B cell (primary cell): ENCODE measurements at regions not wholly inside any gene's neighbourhood (a gene's known extent, or its start where the extent isn't known, plus 50 kb on each side); places are given as distances from the start of the nearest gene placed in this dataset.

Source experiments
- ATAC-seq: fragments of 200-7000 bp; cut with Tn5 transposase; one replicate; pipeline ENCODE4 v1.10.0; 2021; ENCODE audit warnings: low read depth, mild to moderate bottlenecking, moderate number of reproducible peaks, moderate library complexity
- CTCF ChIA-PET: fragments of 350-600 bp; sonication (Branson Sonifier 250); formaldehyde crosslinking; loops from one replicate; lab custom pipeline; 2021; ENCODE audit warnings: antibody characterized with exemption, inconsistent platforms; lab: Charles Lee
- POLR2A ChIA-PET: fragments of 350-600 bp; sonication (Branson Sonifier 250); formaldehyde crosslinking; loops from one replicate; lab custom pipeline; 2021; ENCODE audit warnings: antibody characterized with exemption; lab: Charles Lee
- DNase-seq: peaks from one replicate; pipeline ENCODE4 v3.0.0; 2013
- H2AFZ ChIP-seq: 2 replicates; pipeline ENCODE4 v1.6.1; 2012; ENCODE audit warnings: mild to moderate bottlenecking, low read depth, low read length; ENCODE audit not compliant: insufficient read depth, poor library complexity, severe bottlenecking
- H3K27ac ChIP-seq, 2 donors: 1 replicate in 1 of 2; 2 replicates in 1 of 2; pipeline ENCODE4 v1.5.1; 2012 to 2013; ENCODE audit warnings: low read length in 2 of 2, mild to moderate bottlenecking in 2 of 2, moderate library complexity in 1 of 2
- H3K27me3 ChIP-seq, 4 experiments: fragments of 200-600 bp in 1 of 4; sonication (generic) in 1 of 4; replicated peaks in 1 of 4; 1 replicate in 2 of 4; 2 replicates in 2 of 4; pipeline versions ENCODE4 v1.6.1 to v1.7.0; 2013 to 2016; ENCODE audit warnings: low read length in 3 of 4, mild to moderate bottlenecking in 2 of 4, mixed read lengths in 1 of 4, moderate library complexity in 1 of 4; ENCODE audit not compliant: insufficient read depth in 4 of 4, control insufficient read depth in 3 of 4; ENCODE audit errors: control extremely low read depth in 1 of 4
- H3K36me3 ChIP-seq, 2 experiments: replicated peaks in 1 of 2; 1 replicate in 1 of 2; 2 replicates in 1 of 2; pipeline versions ENCODE4 v1.6.1 to v1.7.1; 2013; ENCODE audit warnings: low read length in 1 of 2; ENCODE audit not compliant: insufficient read depth in 2 of 2, control insufficient read depth in 1 of 2; ENCODE audit errors: control extremely low read depth in 1 of 2, extremely low read depth in 1 of 2
- H3K4me1 ChIP-seq, 2 donors: fragments of 200-600 bp in 1 of 2; sonication (generic) in 1 of 2; 1 replicate in 1 of 2; 2 replicates in 1 of 2; pipeline versions ENCODE4 v1.5.1 to v1.6.1; 2013 to 2017; ENCODE audit warnings: low read length in 2 of 2; ENCODE audit not compliant: control insufficient read depth in 2 of 2, insufficient read depth in 2 of 2
- H3K4me2 ChIP-seq: replicated peaks from 2 replicates; pipeline ENCODE3; 2012; ENCODE audit warnings: mild to moderate bottlenecking, low read depth, low read length; ENCODE audit not compliant: poor library complexity, severe bottlenecking
- H3K4me3 ChIP-seq, 5 experiments: fragments of 200-600 bp in 1 of 5; sonication (generic) in 1 of 5; 1 replicate in 3 of 5; 2 replicates in 2 of 5; pipeline versions ENCODE4 v1.5.1 to v1.7.0; 2011 to 2016; ENCODE audit warnings: low read length in 4 of 5, mild to moderate bottlenecking in 4 of 5, low read depth in 2 of 5, control low read depth in 1 of 5, moderate library complexity in 1 of 5; ENCODE audit not compliant: insufficient read depth in 1 of 5; ENCODE audit errors: control extremely low read depth in 1 of 5, extremely low read depth in 1 of 5
- H3K79me2 ChIP-seq: fragments of 200-600 bp; sonication (generic); one replicate; pipeline ENCODE4 v1.6.0; 2016; ENCODE audit warnings: low read length; ENCODE audit not compliant: control insufficient read depth, insufficient read depth
- H3K9ac ChIP-seq: fragments of 200-600 bp; sonication (generic); 2 replicates; pipeline ENCODE4 v1.6.1; 2017; ENCODE audit warnings: mild to moderate bottlenecking, low read length, moderate library complexity
- H3K9me3 ChIP-seq, 3 donors: one replicate each; pipeline versions ENCODE4 v1.6.1 to v1.7.1; 2013; ENCODE audit warnings: low read length in 2 of 3; ENCODE audit not compliant: control insufficient read depth in 2 of 3, insufficient read depth in 1 of 3; ENCODE audit errors: control extremely low read depth in 1 of 3
- H4K20me1 ChIP-seq: 2 replicates; pipeline ENCODE4 v1.6.0; 2012; ENCODE audit warnings: mild to moderate bottlenecking, low read length; ENCODE audit not compliant: insufficient read depth, control insufficient read depth, poor library complexity, severe bottlenecking
- H3K27ac Mint-ChIP-seq: one replicate; pipeline ENCODE4 v1.8.0; 2021; ENCODE audit warnings: mixed read lengths
- H3K27me3 Mint-ChIP-seq: one replicate; pipeline ENCODE4 v1.8.0; 2021; ENCODE audit warnings: mixed read lengths
- H3K4me1 Mint-ChIP-seq: one replicate; pipeline ENCODE4 v1.8.0; 2021; ENCODE audit warnings: mixed read lengths
- H3K4me3 Mint-ChIP-seq: one replicate; pipeline ENCODE4 v1.8.0; 2021; ENCODE audit warnings: mixed read lengths
- H3K9me3 Mint-ChIP-seq: one replicate; pipeline ENCODE4 v1.8.0; 2022; ENCODE audit warnings: mixed read lengths; ENCODE audit not compliant: insufficient read depth
- CTCF ChIP-seq: fragments of 200-600 bp; IDR thresholded peaks from one replicate; pipeline ENCODE4 v1.8.0; 2022; ENCODE audit warnings: antibody characterized with exemption, mild to moderate bottlenecking
- EZH2 ChIP-seq: IDR thresholded peaks from 2 replicates; pipeline ENCODE4 v1.6.1; 2012; ENCODE audit warnings: borderline replicate concordance, low read depth, mild to moderate bottlenecking, moderate library complexity, low read length; ENCODE audit not compliant: insufficient read depth, poor library complexity, severe bottlenecking
- whole genome bisulfite sequencing: methylation state at CpG from one replicate; pipeline ENCODE4 v1.1.5; 2013; ENCODE audit warnings: missing lambda C conversion rate; ENCODE audit not compliant: insufficient coverage; 5-methylcytosine and 5-hydroxymethylcytosine counted together
- intact Hi-C: fragments of 100-400 bp; cut with micrococcal nuclease; formaldehyde crosslinking; loops from one replicate; pipeline ENCODE4 v1.10.0; 2022

GRCh38 chr15:27598251-27599009 lies 500.7 kb downstream of the OCA2 start:
- H3K4me2 ChIP-seq, result no peak overlapping the region
- H3K9me3 ChIP-seq, result peaks cover 0 to 29% (median 0%) of the 10 kb centered on the region in 3 donors
- H3K4me3 ChIP-seq, result no peak overlapping the region
- no peak overlapping the region for H2AFZ ChIP-seq
- no peaks in the 10 kb centered on the region for H3K27me3 ChIP-seq
- DNase-seq (no peak), ATAC-seq (no peak)
- no peaks in the 10 kb centered on the region for H3K36me3 ChIP-seq
- TF ChIP-seq EZH2 (no peak), CTCF (no peak)
- Mint-ChIP-seq H3K9me3 (peaks cover 12% of the 10 kb centered on the region), H3K27ac (no peak overlapping the region), H3K4me3 (no peak overlapping the region), H3K4me1 (no peaks in the 10 kb centered on the region), H3K27me3 (no peaks in the 10 kb centered on the region)
- ChIA-PET CTCF (no interaction called here), POLR2A (no interaction called here)
- WGBS, result 84% methylated on average over 9 of the region's 10 CpGs
- H3K9ac ChIP-seq, result no peak overlapping the region
- H3K27ac ChIP-seq, result no peak overlapping the region
- no peaks in the 10 kb centered on the region for H4K20me1 ChIP-seq
- intact Hi-C loops, result no loop called here
- H3K79me2 ChIP-seq, result no peaks in the 10 kb centered on the region
- H3K4me1 ChIP-seq, result no peaks in the 10 kb centered on the region

- TF ChIP-seq EZH2, result no peak
- TF ChIP-seq CTCF, result no peak
- Histone ChIP-seq H4K20me1 (no peaks in the 10 kb centered on the region), H3K27me3 (no peaks in the 10 kb centered on the region), H3K9me3 (peaks cover 0 to 22% (median 0%) of the 10 kb centered on the region in 3 donors), H2AFZ (no peak overlapping the region), H3K4me3 (no peak overlapping the region), H3K36me3 (no peaks in the 10 kb centered on the region), H3K4me1 (no peaks in the 10 kb centered on the region), H3K9ac (no peak overlapping the region), H3K27ac (no peak overlapping the region), H3K79me2 (no peaks in the 10 kb centered on the region), H3K4me2 (no peak overlapping the region)
- intact Hi-C loops, result no loop called here
- no peak for ATAC-seq
- ChIA-PET CTCF (no interaction called here), POLR2A (no interaction called here)
- DNase-seq, result no peak
- Mint-ChIP-seq H3K27ac (no peak overlapping the region), H3K4me1 (no peaks in the 10 kb centered on the region), H3K27me3 (no peaks in the 10 kb centered on the region), H3K4me3 (no peak overlapping the region), H3K9me3 (peaks cover 9% of the 10 kb centered on the region)
- 78% methylated on average over 4 of the region's 8 CpGs for WGBS
Measured at GRCh38 chr15:27595211-27595610, 503.9 kb downstream of the OCA2 start.
